GM19035 (cell line): ENCODE measurements at regions not wholly inside any gene's neighbourhood (a gene's known extent, or its start where the extent isn't known, plus 50 kb on each side); places are given as distances from the start of the nearest gene placed in this dataset.
"Not testable (repeated sequence)": the region's sequence is repeated elsewhere in the genome, so short reads cannot be mapped to it uniquely, and the experiment has no call there.

Experiments
- ATAC-seq: cut with Tn5 transposase; IDR thresholded peaks from one replicate; pipeline ENCODE4 v1.9.1; 2021; ENCODE audit not compliant: unreplicated experiment

DNA sequence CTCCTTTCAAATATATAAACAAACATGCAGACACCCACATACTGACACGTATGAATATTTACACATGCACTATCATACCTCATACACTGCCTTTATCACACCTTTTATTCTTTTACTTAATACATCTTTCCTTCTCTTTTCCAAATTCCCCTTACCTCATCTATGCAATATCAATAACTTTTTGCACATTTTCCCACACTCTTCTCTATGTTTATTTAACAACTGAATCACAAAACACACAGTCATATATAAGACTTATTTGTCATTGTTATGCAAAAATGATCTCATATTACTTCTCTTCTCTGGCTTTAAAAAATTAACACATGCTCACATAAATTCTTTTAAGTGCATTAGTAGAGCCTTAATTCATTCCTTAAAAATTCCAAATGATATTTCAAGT lies 461.4 kb downstream of the DIPK2A start:
- ATAC-seq = no peak

DNA sequence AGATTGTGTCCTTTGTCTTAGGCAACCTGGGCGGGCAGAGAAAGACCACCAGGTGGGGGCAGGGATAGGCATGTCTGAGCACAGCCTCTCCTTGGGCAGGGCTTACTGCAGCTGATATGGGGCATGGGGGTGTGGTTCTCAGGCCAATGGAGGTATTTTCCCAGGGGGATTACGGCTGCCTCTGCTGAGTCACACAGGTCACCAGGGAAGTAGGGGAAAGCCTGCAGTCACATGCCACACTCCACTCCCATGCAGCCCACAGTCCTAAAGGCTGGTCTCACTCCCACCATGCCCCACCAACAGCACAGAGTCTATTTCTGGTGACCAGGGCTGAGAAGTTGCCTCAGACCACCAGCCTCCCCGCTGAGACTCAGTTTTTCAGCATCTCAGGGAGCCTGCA lies 466.4 kb downstream of the DIPK2A start:
- peak; percentile 61 for ATAC-seq

GRCh38 chr3:144444061-144444460 lies 472.4 kb downstream of the DIPK2A start:
- no peak for ATAC-seq

- no peak for ATAC-seq
These were observed 472.9 kb downstream of the DIPK2A start for GRCh38 chr3:144444546-144444945.

GRCh38 chr3:144455841-144456440 lies 484.3 kb downstream of the DIPK2A start:
- ATAC-seq = no peak

GRCh38 chr3:144457758-144458157 lies 486.1 kb downstream of the DIPK2A start:
- no peak for ATAC-seq

DNA sequence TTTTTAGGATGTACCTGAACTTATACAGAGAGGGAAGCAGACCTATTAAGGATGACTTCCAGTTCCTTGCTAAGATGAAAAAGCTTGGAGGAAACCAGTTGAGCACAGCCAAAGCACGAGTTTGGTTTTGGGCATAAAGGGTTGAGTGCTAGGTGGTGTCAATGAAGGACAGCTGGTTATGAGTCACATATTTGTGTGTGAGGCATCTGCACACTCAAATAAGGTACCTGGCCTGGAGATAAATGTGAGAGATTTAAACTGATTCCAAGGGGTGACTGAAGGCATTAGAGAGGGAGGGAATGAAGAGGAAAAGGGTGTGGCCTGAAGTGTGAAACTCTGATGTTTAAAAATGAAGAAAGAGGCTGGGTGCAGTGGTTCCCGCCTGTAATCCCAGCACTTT lies 486.7 kb downstream of the DIPK2A start:
- no peak for ATAC-seq

GRCh38 chr3:144462337-144462736 lies 490.7 kb downstream of the DIPK2A start:
- no peak for ATAC-seq

DNA sequence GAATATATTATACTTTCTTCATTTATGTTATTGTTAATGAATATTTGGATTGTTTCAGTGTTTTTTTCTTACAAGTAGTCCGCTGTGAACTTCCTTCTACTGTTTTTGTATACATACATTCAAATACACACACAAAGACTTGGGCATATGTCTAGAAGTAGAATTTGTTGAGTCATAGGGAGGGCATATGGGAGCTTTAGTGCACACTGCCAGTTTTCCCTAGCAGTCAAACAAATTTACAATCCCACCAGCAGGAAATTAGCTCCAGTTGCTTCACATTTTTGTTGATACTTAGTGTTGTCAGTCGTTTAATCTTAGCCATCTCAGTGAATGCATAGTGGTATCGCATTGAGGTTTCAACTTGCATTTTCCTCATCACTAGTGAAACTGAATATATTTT lies 492.3 kb downstream of the DIPK2A start:
- no peak for ATAC-seq

- no peak for ATAC-seq
These were observed 494.5 kb downstream of the DIPK2A start for GRCh38 chr3:144466114-144466513.

DNA sequence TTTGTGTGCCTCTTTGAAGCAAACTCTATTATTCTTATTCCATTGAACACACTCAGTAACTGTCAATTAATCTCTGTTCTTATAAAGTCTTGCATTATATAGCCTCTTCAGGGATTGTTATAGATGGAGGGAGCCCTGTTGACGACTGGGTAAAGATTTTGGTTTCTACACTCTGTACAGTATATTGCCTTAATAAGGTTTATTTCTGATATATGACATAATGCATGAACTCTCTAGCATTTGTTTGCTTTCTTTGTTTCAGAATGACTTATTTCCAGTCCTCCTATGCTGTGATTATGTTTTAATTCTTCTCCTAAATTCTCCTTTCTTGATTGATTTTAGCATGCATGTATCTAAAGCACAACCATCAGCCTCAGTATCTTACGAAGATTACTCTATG lies 494.9 kb downstream of the DIPK2A start:
- no peak for ATAC-seq

DNA sequence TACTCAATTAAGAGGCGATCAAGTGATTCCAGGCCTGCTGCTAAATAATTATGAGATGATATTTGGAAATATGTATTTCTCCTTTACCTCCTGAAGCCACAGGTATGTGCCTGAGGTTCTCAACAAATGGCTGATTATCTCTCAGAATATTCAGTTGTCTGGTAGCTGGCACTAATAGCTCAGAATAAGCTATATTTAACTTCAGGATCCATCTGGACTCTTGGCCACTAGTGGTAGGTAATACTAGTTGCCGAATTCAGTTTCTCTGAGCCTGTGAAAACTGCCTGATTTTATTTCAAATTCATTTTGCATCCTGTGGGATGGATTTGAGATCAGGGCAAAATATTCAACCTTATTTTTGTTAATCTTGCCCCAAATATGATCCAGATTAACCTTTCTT lies 499.0 kb downstream of the DIPK2A start:
- no peak for ATAC-seq

GRCh38 chr3:144477593-144477992 lies 506.0 kb downstream of the DIPK2A start:
- ATAC-seq = no peak

DNA sequence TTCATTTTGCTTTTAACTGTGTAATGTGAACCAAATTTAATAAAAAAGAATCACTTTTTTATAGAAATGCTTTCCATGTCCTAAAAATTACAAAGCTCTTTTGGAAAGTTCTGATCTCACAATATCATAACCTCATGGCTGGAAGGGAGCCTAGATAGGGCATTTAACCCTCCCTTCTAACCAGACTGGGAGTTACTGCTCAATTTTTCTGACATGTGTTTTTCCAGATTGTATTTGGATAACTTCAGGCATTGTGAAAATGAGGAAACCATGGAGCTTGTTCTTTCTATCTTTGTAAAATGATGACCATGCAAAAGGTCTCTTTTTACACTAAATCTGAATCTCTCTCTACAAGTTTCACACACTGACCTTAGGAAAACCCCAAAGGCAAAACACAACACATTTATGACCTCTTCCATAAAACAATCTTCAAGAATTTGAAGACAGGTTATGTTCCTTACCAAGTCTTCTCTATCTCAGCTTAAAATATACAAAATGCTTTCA lies 508.8 kb downstream of the DIPK2A start:
- no peak for ATAC-seq

- no peak for ATAC-seq
These were observed 511.3 kb downstream of the DIPK2A start for GRCh38 chr3:144482876-144483275.

DNA sequence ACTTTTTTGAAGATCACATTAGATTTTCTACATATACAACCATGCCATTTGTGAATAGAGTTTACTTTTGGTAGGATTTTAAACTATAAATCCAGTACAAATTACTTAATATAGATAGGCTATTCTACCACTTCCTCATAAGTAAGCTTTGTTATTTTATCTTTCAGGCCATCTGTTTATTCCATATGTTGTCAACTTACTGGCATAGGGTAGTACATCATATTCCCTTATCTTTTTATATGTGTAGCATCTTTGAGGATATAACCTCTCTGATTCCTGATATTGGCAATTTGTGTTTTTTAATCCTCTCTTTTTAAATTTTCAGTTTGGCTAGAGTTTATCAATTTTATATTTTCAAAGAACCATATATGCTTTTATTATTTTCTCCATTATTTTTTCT lies 515.4 kb downstream of the DIPK2A start:
- ATAC-seq = no peak

- ATAC-seq = no peak
These were observed 517.3 kb downstream of the DIPK2A start for GRCh38 chr3:144488927-144489326.

DNA sequence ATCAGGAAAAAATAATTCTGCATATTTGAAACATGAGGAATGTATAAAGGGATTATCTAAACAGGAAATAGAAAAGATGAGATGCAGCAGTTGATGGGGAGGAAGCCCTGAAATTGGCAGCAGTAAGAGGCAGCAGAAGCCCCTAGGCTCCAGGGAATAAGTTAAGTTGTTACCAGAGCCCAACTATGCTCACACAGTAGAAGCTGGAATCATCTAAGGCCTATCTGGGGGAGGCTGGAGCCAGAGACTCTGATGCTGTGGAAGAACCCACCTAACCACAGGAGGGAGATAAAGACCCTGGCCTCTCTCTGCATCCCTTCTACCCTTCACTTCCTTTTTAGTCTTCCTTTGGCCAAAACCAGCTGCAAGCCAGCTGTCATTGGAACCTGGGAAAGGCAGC lies 519.7 kb downstream of the DIPK2A start:
- ATAC-seq = no peak

- ATAC-seq = not testable (repeated sequence)
These were observed 523.0 kb downstream of the DIPK2A start for GRCh38 chr3:144494651-144495050.

DNA sequence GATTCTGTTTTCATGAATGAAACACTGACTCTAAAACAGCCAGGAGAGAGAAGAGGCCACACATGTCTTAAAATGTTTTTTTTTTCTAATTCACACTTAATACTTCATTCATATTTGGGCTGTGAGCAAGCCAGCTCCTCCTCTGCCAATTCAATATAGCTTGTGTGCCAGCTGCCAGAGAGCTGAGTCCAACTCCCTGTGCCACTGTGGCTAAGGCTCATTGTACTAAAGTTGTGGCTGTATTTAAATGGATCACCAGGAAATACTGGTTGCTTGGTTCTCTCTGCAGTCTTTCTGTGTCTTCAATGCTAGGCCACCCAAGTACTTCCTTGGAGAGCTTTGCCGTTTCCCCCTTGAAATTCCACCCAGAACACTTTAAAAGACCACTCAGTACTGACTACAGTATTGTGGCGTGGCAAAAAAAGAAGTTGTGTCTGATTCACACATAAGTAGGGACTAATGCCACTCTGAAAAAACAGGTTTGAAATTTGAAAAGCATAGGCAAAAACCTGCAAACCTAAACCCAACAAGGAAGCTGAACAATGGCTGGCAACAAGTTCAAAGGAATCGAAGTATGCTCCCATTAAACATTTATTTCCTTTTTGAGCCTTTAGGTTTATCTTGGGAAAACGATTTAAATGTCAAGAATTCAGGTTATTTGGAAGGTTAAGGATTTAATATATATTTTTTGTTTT lies 524.7 kb downstream of the DIPK2A start:
- no peak for ATAC-seq

- ATAC-seq = no peak
These were observed 525.8 kb downstream of the DIPK2A start for GRCh38 chr3:144497452-144497851.

- ATAC-seq = no peak
These were observed 527.6 kb downstream of the DIPK2A start for GRCh38 chr3:144499001-144499930.
